Liver (tissue), 7 donors: ENCODE measurements at regions not wholly inside any gene's neighbourhood (a gene's known extent, or its start where the extent isn't known, plus 50 kb on each side); places are given as distances from the start of the nearest gene placed in this dataset.
"Not testable (repeated sequence)": the region's sequence is repeated elsewhere in the genome, so short reads cannot be mapped to it uniquely, and the experiment has no call there.

ENCODE experiments used
- DNase-seq: peaks from one replicate; pipeline ENCODE4 v3.0.0-alpha.2; 2017; ENCODE audit warnings: low spot score
- H3K27ac ChIP-seq, 2 donors: one replicate each; pipeline ENCODE4 v1.7.0; 2013; ENCODE audit warnings: inconsistent platforms in 2 of 2, low read length in 2 of 2, control low read depth in 1 of 2, low read depth in 1 of 2, mild to moderate bottlenecking in 1 of 2
- H3K27me3 ChIP-seq, 4 donors: one replicate each; pipeline versions ENCODE4 v1.6.1 to v1.7.0; 2013; ENCODE audit warnings: low read length in 3 of 4, inconsistent platforms in 1 of 4, mild to moderate bottlenecking in 1 of 4, moderate library complexity in 1 of 4; ENCODE audit not compliant: control insufficient read depth in 4 of 4, insufficient read depth in 4 of 4
- H3K36me3 ChIP-seq, 4 donors: one replicate each; pipeline versions ENCODE4 v1.6.1 to v1.7.0; 2013; ENCODE audit warnings: low read length in 3 of 4, mild to moderate bottlenecking in 3 of 4, low read depth in 1 of 4, moderate library complexity in 1 of 4; ENCODE audit not compliant: control insufficient read depth in 4 of 4, insufficient read depth in 3 of 4
- H3K4me1 ChIP-seq, 4 donors: one replicate each; pipeline versions ENCODE4 v1.6.1 to v1.7.0; 2013; ENCODE audit warnings: low read length in 3 of 4, mild to moderate bottlenecking in 3 of 4, moderate library complexity in 1 of 4; ENCODE audit not compliant: control insufficient read depth in 4 of 4, insufficient read depth in 4 of 4
- H3K4me3 ChIP-seq, 3 donors: one replicate each; pipeline versions ENCODE4 v1.6.1 to v1.7.0; 2013; ENCODE audit warnings: low read length in 3 of 3, control low read depth in 1 of 3, low read depth in 1 of 3, mild to moderate bottlenecking in 1 of 3
- H3K9ac ChIP-seq, 2 donors: one replicate each; pipeline ENCODE4 v1.7.0; 2013; ENCODE audit warnings: low read length in 2 of 2, mild to moderate bottlenecking in 2 of 2, moderate library complexity in 2 of 2, control low read depth in 1 of 2, low read depth in 1 of 2
- H3K9me3 ChIP-seq, 4 donors: one replicate each; pipeline versions ENCODE4 v1.6.1 to v1.7.0; 2013; ENCODE audit warnings: low read length in 3 of 4; ENCODE audit not compliant: control insufficient read depth in 4 of 4
- HNF4G ChIP-seq: IDR thresholded peaks from 2 replicates; pipeline ENCODE4 v1.6.1; 2016; ENCODE audit warnings: antibody characterized with exemption
- WGBS: extraction: QIAGEN DNeasy Blood & Tissue Kit; methylation state at CpG from one replicate; pipeline ENCODE4 v1.1.7; 2013; 5-methylcytosine and 5-hydroxymethylcytosine counted together
- donor health status: healthy.
- donor health status: healthy.
- donor health status: healthy.
- donor health status: healthy.

DNA sequence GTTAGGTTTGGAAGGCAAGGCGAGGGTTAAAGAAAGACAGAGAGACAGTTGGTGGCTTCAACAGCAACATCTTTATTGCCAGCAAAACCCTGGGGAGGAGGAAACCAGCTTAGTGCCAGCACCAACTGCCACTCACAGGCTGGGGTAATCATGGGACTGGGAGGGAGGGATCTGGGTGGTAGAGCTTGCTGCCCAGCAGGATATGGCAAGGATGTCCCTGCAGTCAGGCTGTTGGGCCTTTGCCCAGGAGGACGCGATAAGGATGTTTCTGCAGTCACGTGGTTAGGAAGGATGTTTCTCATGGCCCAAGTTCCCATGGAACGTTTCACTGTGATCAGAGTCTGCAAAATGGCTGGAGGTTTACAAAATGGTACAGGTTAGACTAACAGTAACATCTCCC lies 233.5 kb downstream of the POTED start:
- WGBS: 43% methylated on average over 5 of the region's 5 CpGs
- H3K36me3 ChIP-seq, H3K27ac ChIP-seq: not testable (repeated sequence)

DNA sequence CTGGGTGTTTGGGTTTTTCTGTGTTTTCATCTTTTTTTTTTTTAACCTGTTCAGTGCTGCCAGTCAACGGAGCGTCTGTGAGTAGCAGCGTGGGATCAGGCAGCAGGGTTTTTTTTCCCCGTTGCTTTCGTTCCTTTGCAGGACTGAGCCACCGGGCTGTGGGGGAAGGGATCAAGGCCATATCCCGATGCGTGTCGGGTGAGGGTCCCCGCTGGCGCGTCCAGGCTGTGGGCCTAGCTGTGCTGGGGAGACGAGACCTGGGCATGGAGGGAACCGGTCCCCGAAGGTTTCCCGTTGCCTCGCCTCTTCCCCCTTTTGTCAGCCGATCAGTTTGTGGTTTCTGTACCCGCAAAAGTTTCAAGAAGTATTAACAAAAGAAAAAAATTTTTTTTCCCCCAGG lies 218.1 kb downstream of the POTED start:
- not testable (repeated sequence) for DNase-seq, H3K4me1 ChIP-seq, H3K27me3 ChIP-seq, H3K9ac ChIP-seq, H3K4me3 ChIP-seq, H3K36me3 ChIP-seq, H3K27ac ChIP-seq, H3K9me3 ChIP-seq
- WGBS: 87% methylated on average over 19 of the region's 19 CpGs

More for the DNA sequence above, 233.5 kb downstream of the POTED start:
- H3K4me3 ChIP-seq, H3K27me3 ChIP-seq, H3K9ac ChIP-seq, H3K4me1 ChIP-seq, H3K9me3 ChIP-seq, DNase-seq: not testable (repeated sequence)

DNA sequence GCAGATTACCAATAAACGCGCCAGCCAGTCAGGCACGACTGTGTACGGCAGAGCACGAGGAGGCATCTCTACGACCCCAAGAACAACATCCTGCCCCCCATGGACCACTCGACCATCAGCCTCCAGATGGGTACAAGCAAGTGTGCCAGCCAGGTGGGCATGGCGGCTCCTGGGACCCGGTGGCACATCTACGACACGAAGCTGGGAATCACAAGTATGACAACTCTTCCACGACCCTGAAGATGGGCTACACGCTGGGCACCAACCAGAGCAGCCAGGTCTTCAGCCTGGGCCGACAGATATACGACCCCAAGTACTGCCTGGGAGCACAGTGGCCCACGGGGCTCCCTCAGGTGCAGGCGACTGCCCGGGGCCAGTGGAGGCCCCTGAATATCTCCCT lies 217.6 kb downstream of the POTED start:
- H3K9ac ChIP-seq: no peak overlapping the region
- no peak for TF ChIP-seq HNF4G
- no peaks in the 10 kb centered on the region for H3K4me1 ChIP-seq
- no peak overlapping the region for H3K27ac ChIP-seq
- no peak overlapping the region for H3K4me3 ChIP-seq
- DNase-seq: no peak
- no peaks in the 10 kb centered on the region for H3K27me3 ChIP-seq
- peaks cover 0 to 1% (median 0%) of the 10 kb centered on the region in 4 donors for H3K9me3 ChIP-seq
- 83% methylated on average over 18 of the region's 18 CpGs for WGBS
- no peaks in the 10 kb centered on the region for H3K36me3 ChIP-seq

DNA sequence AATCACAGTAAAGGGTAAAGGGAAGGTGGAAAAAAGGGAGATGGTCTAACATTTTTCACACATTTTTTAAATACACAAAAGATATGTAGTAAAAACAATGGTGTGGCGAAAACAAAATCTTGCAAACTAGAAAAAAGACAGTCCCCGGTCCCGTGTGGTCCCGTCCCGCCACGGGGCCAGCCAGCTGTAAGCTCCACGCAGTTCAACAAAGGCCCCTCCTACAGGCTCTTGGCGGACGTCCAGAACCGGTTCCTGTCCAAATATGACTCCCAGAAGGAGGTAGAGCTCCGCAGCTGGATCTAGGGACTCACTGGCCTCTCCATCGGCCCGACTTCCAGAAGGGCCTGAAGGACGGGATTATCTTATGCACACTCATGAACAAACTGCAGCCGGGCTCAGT lies 216.9 kb downstream of the POTED start:
- H3K36me3 ChIP-seq, H3K27ac ChIP-seq, H3K9ac ChIP-seq, H3K4me1 ChIP-seq, DNase-seq, H3K9me3 ChIP-seq, H3K27me3 ChIP-seq, H3K4me3 ChIP-seq: not testable (repeated sequence)
- WGBS: 82% methylated on average over 15 of the region's 15 CpGs

DNA sequence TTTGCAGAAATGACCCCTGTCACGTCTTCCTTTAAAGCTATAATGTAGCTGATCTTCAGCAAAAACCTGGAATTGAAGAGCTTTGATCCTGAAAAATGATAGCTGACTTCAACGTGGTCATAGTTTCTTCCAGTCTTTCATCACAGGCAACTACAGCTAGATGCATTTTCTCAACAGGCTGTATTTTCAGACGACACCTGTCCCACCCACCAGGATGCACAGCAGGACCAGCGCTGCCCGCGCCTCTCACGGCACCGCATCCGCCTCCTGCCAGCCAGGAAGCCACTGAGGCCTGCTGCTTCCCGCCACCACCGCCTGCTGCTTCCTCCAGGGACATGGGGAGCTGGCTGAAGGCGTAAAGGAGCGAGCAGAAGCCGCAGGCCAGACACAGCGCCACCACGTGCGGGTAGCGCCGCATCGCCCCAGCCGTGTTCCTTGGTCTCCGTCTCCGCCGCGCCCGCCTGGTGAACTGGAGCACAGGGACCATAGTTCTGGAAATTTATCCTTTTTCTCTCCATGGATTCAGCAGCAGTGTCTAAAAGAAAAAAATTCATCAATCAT lies 215.7 kb downstream of the POTED start:
- not testable (repeated sequence) for DNase-seq
- 44% methylated on average over 9 of the region's 26 CpGs for WGBS

DNA sequence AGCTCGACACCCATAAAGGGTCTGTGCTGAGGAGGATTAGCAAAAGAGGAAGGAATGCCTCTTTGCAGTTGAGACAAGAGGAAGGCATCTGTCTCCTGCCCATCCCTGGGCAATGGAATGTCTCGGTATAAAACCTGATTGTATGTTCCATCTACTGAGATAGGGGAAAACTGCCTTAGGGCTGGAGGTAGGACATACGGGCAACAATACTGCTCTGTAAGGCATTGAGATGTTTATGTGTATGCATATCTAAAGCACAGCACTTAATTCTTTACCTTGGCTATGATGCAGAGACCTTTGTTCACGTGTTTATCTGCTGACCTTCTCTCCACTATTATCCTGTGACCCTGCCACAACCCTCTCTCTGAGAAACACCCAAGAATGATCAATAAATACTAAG lies 210.7 kb downstream of the POTED start:
- H3K4me1 ChIP-seq, H3K36me3 ChIP-seq, H3K9ac ChIP-seq, H3K9me3 ChIP-seq, H3K27me3 ChIP-seq, H3K27ac ChIP-seq, DNase-seq, H3K4me3 ChIP-seq: not testable (repeated sequence)
- WGBS: 48% methylated on average over 4 of the region's 4 CpGs

More for the DNA sequence above, 215.7 kb downstream of the POTED start:
- H3K36me3 ChIP-seq, H3K4me1 ChIP-seq, H3K27me3 ChIP-seq, H3K27ac ChIP-seq, H3K9me3 ChIP-seq, H3K9ac ChIP-seq, H3K4me3 ChIP-seq: not testable (repeated sequence)

DNA sequence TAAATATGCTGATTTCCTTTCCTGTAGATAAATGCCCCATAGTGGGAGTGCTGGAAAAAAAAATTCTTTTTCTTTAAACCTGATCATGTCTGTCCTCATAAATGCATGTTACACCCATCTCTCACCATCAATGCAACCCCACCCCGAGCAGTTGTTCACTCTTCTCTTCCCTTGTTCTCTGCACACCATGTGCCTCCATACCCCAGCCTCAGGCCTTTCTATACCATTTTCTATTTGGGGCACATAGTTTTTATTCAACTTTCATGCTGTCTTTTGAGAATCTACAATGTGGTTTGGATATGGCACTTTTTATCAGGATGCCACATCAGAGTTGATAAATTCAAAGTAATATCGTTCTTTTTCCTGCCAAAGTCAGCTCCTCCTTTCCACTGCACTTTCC lies 202.6 kb downstream of the POTED start:
- 47% methylated on average over 2 of the region's 2 CpGs for WGBS
- not testable (repeated sequence) for H3K9ac ChIP-seq, DNase-seq, H3K4me3 ChIP-seq, H3K36me3 ChIP-seq, H3K27me3 ChIP-seq, H3K4me1 ChIP-seq, H3K27ac ChIP-seq, H3K9me3 ChIP-seq

DNA sequence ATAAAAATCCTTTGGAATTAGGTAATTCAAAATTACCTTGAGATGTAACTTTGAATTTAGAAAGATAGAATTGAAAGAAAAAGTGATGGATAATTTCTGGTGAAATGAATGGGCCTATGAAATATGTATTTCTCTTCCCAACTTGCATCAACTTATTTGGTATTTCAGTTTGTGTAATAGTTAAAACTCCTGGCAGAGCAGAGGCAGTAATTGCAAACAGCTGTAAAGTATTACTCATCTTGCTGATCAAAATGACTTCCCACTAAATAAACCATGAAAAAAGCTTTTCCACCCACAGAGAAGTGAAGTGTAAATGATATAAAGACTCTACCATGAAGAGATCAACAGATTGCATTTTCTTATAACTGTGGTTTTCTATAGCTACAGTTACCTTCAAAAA lies 201.0 kb downstream of the POTED start:
- DNase-seq, H3K27me3 ChIP-seq, H3K4me3 ChIP-seq, H3K9ac ChIP-seq, H3K9me3 ChIP-seq, H3K4me1 ChIP-seq, H3K27ac ChIP-seq, H3K36me3 ChIP-seq: not testable (repeated sequence)

DNA sequence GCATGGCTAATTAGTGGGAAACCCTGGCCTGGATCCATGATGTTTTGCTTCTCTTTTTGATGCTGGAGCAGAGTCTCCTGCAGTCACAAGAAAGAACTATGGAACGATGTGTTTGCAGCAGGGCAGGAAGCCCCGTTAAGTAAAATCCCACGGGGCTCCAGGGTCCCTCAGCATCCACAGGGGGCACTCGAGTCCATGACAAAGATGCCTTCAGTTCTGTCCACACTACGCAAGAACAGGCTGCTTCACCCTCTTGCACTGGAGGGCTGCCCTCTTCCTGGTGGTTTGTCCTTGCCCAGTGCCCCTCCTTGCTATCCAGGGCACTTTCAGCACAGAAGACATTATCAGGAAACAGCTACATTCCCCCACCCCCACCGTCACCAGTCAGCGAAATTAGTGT lies 196.9 kb downstream of the POTED start:
- not testable (repeated sequence) for H3K36me3 ChIP-seq, H3K4me3 ChIP-seq, H3K4me1 ChIP-seq, H3K27ac ChIP-seq, H3K9me3 ChIP-seq, H3K9ac ChIP-seq, DNase-seq, H3K27me3 ChIP-seq
- 48% methylated on average over 6 of the region's 7 CpGs for WGBS
